GM10266 (cell line): ENCODE measurements at regions not wholly inside any gene's neighbourhood (a gene's known extent, or its start where the extent isn't known, plus 50 kb on each side); places are given as distances from the start of the nearest gene placed in this dataset.

ENCODE experiments used
- DNase-seq: peaks from one replicate; pipeline ENCODE4 v3.0.0; 2012; ENCODE audit errors: extremely low spot score
- CTCF ChIP-seq: IDR thresholded peaks from 2 replicates; pipeline ENCODE4 v1.5.1; 2012; ENCODE audit warnings: mild to moderate bottlenecking, low read depth; ENCODE audit not compliant: control insufficient read depth, insufficient read depth; ENCODE audit errors: missing control alignments

- DNase-seq: no peak
- no peak for TF ChIP-seq CTCF
Measured at GRCh38 chr6:93163146-93163545, 256.2 kb downstream of the EPHA7 start.

DNA sequence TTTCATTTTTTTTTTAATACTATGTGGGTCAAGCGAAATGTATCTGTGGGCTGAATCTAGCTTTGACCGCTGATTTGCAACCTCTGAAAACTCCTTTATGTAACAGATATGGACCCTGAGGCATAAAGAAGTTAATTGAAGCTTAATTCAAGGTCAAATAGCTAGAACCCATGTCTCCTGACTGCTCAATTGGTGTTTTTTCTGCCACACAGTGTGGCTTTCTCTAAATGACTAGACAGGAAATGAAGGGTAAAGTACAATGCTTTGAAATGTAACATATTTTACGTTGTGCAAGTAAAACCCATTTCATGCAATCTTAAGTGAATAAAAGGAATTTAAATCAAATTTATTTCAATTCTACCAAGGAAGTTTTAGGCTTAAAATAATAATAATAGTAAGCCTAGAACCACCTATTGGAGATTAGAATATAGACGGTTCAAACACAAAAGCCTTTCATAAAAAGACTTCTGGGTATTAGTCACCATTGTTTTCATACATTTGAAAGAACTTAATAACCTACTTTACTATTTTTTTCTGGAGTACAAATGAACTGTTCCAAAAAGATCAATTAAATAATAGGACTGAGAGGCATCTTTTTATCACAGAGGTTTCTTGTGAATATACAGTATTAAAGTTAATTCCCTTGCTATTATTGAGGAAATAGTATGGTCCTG, 279.8 kb downstream of the EPHA7 start:
- no peak for TF ChIP-seq CTCF
- no peak for DNase-seq

- DNase-seq: no peak
- no peak for TF ChIP-seq CTCF
Measured at GRCh38 chr6:93136111-93136510, 283.2 kb downstream of the EPHA7 start.

- TF ChIP-seq CTCF: no peak
- no peak for DNase-seq
Measured at GRCh38 chr6:93124006-93124632, 295.2 kb downstream of the EPHA7 start.

GRCh38 chr6:93123585-93123984, 295.8 kb downstream of the EPHA7 start:
- no peak for TF ChIP-seq CTCF
- DNase-seq: no peak

DNA sequence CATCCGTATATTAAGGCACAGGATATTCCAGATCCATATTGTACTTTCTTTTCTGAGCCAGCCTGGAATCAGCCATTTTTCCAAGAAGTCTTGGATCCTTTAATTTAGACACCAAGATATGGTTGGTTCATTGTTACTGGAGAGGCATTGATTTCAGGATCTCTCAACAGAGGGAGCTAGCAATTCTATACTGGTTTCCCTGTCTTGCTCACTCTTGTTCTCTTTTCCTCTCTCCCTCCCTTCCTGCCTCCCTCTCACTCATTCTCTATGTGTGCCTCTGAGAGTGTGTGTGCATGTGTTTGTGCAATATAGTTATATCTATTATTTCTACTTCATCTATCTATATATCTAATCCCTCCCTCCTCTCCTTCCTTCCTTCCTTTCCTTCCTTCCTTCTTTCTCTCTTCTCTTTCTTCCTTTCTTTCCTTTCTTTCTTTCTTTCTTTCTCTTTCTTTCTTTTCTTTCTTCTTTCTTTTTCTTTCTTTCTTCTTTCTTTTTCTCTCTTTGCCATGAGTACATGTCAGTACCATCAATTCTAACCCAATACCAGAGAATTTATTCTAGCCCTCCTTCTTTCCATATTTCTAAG, 299.1 kb downstream of the EPHA7 start:
- TF ChIP-seq CTCF: no peak
- DNase-seq: no peak

DNA sequence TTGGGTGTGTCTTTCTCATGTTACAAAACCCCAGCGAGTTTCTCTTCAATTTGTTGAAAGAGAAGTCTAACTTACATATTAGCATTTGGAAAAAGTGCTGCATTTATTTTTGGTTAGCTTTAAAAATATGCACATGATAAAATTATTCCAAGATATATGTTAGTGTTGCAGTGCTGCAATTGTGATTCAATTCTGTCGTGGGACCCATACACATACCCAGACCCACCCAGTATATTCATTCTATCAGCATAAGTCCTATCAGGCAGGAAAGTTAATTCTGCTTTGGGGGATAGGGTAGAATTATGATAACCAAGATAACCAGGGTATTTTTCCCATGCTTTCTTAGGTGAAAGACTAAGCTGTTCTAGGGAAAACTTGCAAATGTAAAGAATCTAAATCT, 313.5 kb downstream of the EPHA7 start:
- no peak for TF ChIP-seq CTCF

More for the DNA sequence above, 313.5 kb downstream of the EPHA7 start:
- no peak for DNase-seq
